G401.6 (cell line): ENCODE measurements at regions not wholly inside any gene's neighbourhood (a gene's known extent, or its start where the extent isn't known, plus 50 kb on each side); places are given as distances from the start of the nearest gene placed in this dataset.

Source experiments
- FAIRE-seq: peaks from 2 replicates; lab custom pipeline; 2012; peaks lifted over from hg19 to GRCh38; lab: Jason Lieb, UNC

- no peak for FAIRE-seq
Measured at GRCh38 chr4:119823891-119824290, 195.3 kb upstream of the PDE5A start.

GRCh38 chr4:119823045-119823444 is 194.4 kb upstream of the PDE5A start:
- FAIRE-seq: no peak

GRCh38 chr4:119816473-119816872 is 187.9 kb upstream of the PDE5A start:
- FAIRE-seq: peak; percentile 66

GRCh38 chr4:119810001-119810400 is 181.4 kb upstream of the PDE5A start:
- no peak for FAIRE-seq

GRCh38 chr4:119804404-119804803 is 175.8 kb upstream of the PDE5A start:
- FAIRE-seq: no peak

GRCh38 chr4:119797238-119797894 is 168.8 kb upstream of the PDE5A start:
- no peak for FAIRE-seq

- FAIRE-seq: no peak
Measured at GRCh38 chr4:119795986-119796578, 167.5 kb upstream of the PDE5A start.

- no peak for FAIRE-seq
Measured at GRCh38 chr4:119794681-119795080, 166.1 kb upstream of the PDE5A start.

- no peak for FAIRE-seq
Measured at GRCh38 chr4:119794113-119794512, 165.5 kb upstream of the PDE5A start.

GRCh38 chr4:119788349-119789266 is 160.0 kb upstream of the PDE5A start:
- FAIRE-seq: no peak

GRCh38 chr4:119785963-119786362 is 157.4 kb upstream of the PDE5A start:
- FAIRE-seq: no peak

- FAIRE-seq: no peak
Measured at GRCh38 chr4:119783189-119783983, 154.8 kb upstream of the PDE5A start.

GRCh38 chr4:119781044-119781443 is 152.4 kb upstream of the PDE5A start:
- FAIRE-seq: no peak

GRCh38 chr4:119774840-119775239 is 146.2 kb upstream of the PDE5A start:
- FAIRE-seq: no peak

GRCh38 chr4:119765951-119766350 is 137.3 kb upstream of the PDE5A start:
- no peak for FAIRE-seq

GRCh38 chr4:119765469-119765868 is 136.9 kb upstream of the PDE5A start:
- FAIRE-seq: no peak

GRCh38 chr4:119763386-119763785 is 134.8 kb upstream of the PDE5A start:
- no peak for FAIRE-seq

- no peak for FAIRE-seq
Measured at GRCh38 chr4:119755599-119755998, 127.0 kb upstream of the PDE5A start.

GRCh38 chr4:119752936-119753335 is 124.3 kb upstream of the PDE5A start:
- FAIRE-seq: no peak

- FAIRE-seq: no peak
Measured at GRCh38 chr4:119750771-119751170, 122.2 kb upstream of the PDE5A start.

GRCh38 chr4:119750048-119750447 is 121.4 kb upstream of the PDE5A start:
- no peak for FAIRE-seq

- FAIRE-seq: no peak
Measured at GRCh38 chr4:119748853-119749252, 120.2 kb upstream of the PDE5A start.
